PC-3 (cell line): ENCODE measurements at regions not wholly inside any gene's neighbourhood (a gene's known extent, or its start where the extent isn't known, plus 50 kb on each side); places are given as distances from the start of the nearest gene placed in this dataset.

Source experiments
- CTCF ChIP-seq: fragments of 300-600 bp; sonication (generic); conservative IDR thresholded peaks from 2 replicates; pipeline ENCODE4 v1.5.1; 2017; ENCODE audit warnings: antibody characterized with exemption, low read depth, mild to moderate bottlenecking, low read length
- EZH2 ChIP-seq: fragments of 300-600 bp; sonication (generic); IDR thresholded peaks from one replicate; pipeline ENCODE4 v1.6.1; 2017; ENCODE audit warnings: antibody characterized with exemption, mild to moderate bottlenecking, low read length; ENCODE audit not compliant: unreplicated experiment

GRCh38 chr3:68436619-68437401 lies 495.5 kb downstream of the TAFA4 start:
- TF ChIP-seq CTCF (no peak), EZH2 (no peak)
